Pancreas (tissue), 10 donors: ENCODE measurements at regions not wholly inside any gene's neighbourhood (a gene's known extent, or its start where the extent isn't known, plus 50 kb on each side); places are given as distances from the start of the nearest gene placed in this dataset.

Source experiments
- ATAC-seq, 4 donors: fragments of 200-7000 bp; cut with Tn5 transposase; one replicate each; pipeline versions ENCODE4 v1.8.0 to v1.9.1; 2020; ENCODE audit warnings: mild to moderate bottlenecking in 4 of 4, moderate library complexity in 4 of 4
- DNase-seq, 6 donors: peaks; one replicate each; pipeline ENCODE4 v3.0.0-alpha.2; 2020
- FAIRE-seq: peaks from 2 replicates; lab custom pipeline; 2012; peaks lifted over from hg19 to GRCh38; lab: Jason Lieb, UNC
- H3K27ac ChIP-seq, 4 donors: fragments of 200-600 bp; sonication (generic); 1 replicate in 3 of 4; 2 replicates in 1 of 4; pipeline versions ENCODE4 v1.5.0 to v1.8.0; 2020
- H3K27me3 ChIP-seq, 4 donors: fragments of 200-600 bp; one replicate each; pipeline ENCODE4 v1.8.0; 2021
- H3K36me3 ChIP-seq, 3 donors: fragments of 200-600 bp; sonication (generic) in 1 of 3; one replicate each; pipeline versions ENCODE4 v1.5.0 to v1.8.0; 2020 to 2021
- H3K4me1 ChIP-seq, 3 donors: fragments of 200-600 bp; one replicate each; pipeline ENCODE4 v1.8.0; 2021
- H3K4me3 ChIP-seq, 4 donors: fragments of 200-600 bp; sonication (generic) in 2 of 4; one replicate each; pipeline versions ENCODE4 v1.5.0 to v1.8.0; 2020 to 2021
- H3K9me3 ChIP-seq, 4 donors: fragments of 200-600 bp; one replicate each; pipeline ENCODE4 v1.8.0; 2021
- CTCF ChIP-seq, 4 donors: fragments of 200-600 bp; sonication (generic) in 3 of 4; IDR thresholded peaks; one replicate each; pipeline versions ENCODE4 v1.5.0 to v1.8.0; 2021; ENCODE audit warnings: antibody characterized with exemption in 4 of 4
- WGBS, 2 donors: extraction: QIAGEN DNeasy Blood & Tissue Kit; methylation state at CpG; one replicate each; pipeline ENCODE4 v1.1.7; 2013; 5-methylcytosine and 5-hydroxymethylcytosine counted together
- intact Hi-C, 3 donors: fragments of 100-400 bp; cut with DNase I; formaldehyde crosslinking; loops; one replicate each; pipeline versions ENCODE4 v1.11.1 to v1.14.2; 2022
- donor health status: healthy with polysubstance abuse.
- donor health status: DM: no; HTN: no; CAD: no; lungs with moderate emphysema.
- donor health status: DM: no; HTN: no; CAD: no.
- donor health status: control.
- donor health status: control.
- donor health status: Bipolar disorder and iron deficiency.
- donor health status: DM: yes; HTN: yes; CAD: no.
- donor health status: DM: no; HTN: no; CAD: no.
- donor health status: DM: no; HTN: no; CAD: no.
- donor health status: DM: yes; HTN: yes; CAD: no.

- ATAC-seq, result no peak
- DNase-seq, result no peak
- H3K36me3 ChIP-seq, result no peaks in the 10 kb centered on the region
- no peaks in the 10 kb centered on the region for H3K27me3 ChIP-seq
- TF ChIP-seq CTCF (IDR thresholded peaks at IDR 0.05), result no peak
- H3K4me3 ChIP-seq, result no peak overlapping the region
- no peaks in the 10 kb centered on the region for H3K9me3 ChIP-seq
- WGBS, 2 donors, result 66 to 68% methylated on average over 14 of the region's 14 CpGs
- FAIRE-seq, result no peak
- H3K4me1 ChIP-seq, result peaks cover 0 to 3% (median 0%) of the 10 kb centered on the region in 3 donors
- no peak overlapping the region for H3K27ac ChIP-seq
- intact Hi-C loops, result no loop called here
These were observed 400.5 kb downstream of the RAPGEF2 start for GRCh38 chr4:159503236-159504008.

- Histone ChIP-seq H3K27ac (no peak overlapping the region), H3K4me3 (no peak overlapping the region), H3K27me3 (no peaks in the 10 kb centered on the region), H3K36me3 (no peaks in the 10 kb centered on the region), H3K4me1 (peaks cover 0 to 3% (median 0%) of the 10 kb centered on the region in 3 donors), H3K9me3 (no peaks in the 10 kb centered on the region)
- WGBS, 2 donors, result 39 to 49% methylated on average over 5 of the region's 5 CpGs
- ATAC-seq, result peak in 2 of 4 donors; percentile 41 to 56
- no peak for TF ChIP-seq CTCF (IDR thresholded peaks at IDR 0.05)
- peak in 1 of 6 donors; percentile 15 for DNase-seq
- intact Hi-C loops, result no loop called here
- no peak for FAIRE-seq
These were observed 401.8 kb downstream of the RAPGEF2 start for GRCh38 chr4:159504684-159505083.

- intact Hi-C loops, result no loop called here
- no peak for TF ChIP-seq CTCF (IDR thresholded peaks at IDR 0.05)
- H3K4me3 ChIP-seq, result no peak overlapping the region
- H3K36me3 ChIP-seq, result no peaks in the 10 kb centered on the region
- H3K27ac ChIP-seq, result no peak overlapping the region
- FAIRE-seq (no peak), DNase-seq (no peak), ATAC-seq (no peak)
- no peaks in the 10 kb centered on the region for H3K27me3 ChIP-seq
- WGBS, 2 donors, result 44 to 50% methylated on average over 7 of the region's 7 CpGs
- H3K4me1 ChIP-seq, result peaks cover 0 to 3% (median 0%) of the 10 kb centered on the region in 3 donors
- no peaks in the 10 kb centered on the region for H3K9me3 ChIP-seq
These were observed 402.5 kb downstream of the RAPGEF2 start for GRCh38 chr4:159505266-159505975.

- DNase-seq (no peak), ATAC-seq (no peak), FAIRE-seq (no peak)
- Histone ChIP-seq H3K27me3 (no peaks in the 10 kb centered on the region), H3K4me1 (peaks cover 0 to 3% (median 0%) of the 10 kb centered on the region in 3 donors), H3K27ac (no peak overlapping the region), H3K36me3 (no peaks in the 10 kb centered on the region), H3K9me3 (no peaks in the 10 kb centered on the region), H3K4me3 (no peak overlapping the region)
- TF ChIP-seq CTCF (IDR thresholded peaks at IDR 0.05), result no peak
- intact Hi-C loops, result no loop called here
- 90 to 93% methylated on average over 13 of the region's 13 CpGs for WGBS, 2 donors
These were observed 404.1 kb downstream of the RAPGEF2 start for GRCh38 chr4:159506801-159507517.
